NCI-H69 (cell line): ENCODE measurements at regions not wholly inside any gene's neighbourhood (a gene's known extent, or its start where the extent isn't known, plus 50 kb on each side); places are given as distances from the start of the nearest gene placed in this dataset.
A peak's percentile ranks its signal among the peaks of the same experiment; 100 is the strongest.

Experiments
- DNase-seq: peaks from one replicate; lab custom pipeline; 2025; lab: John Stamatoyannopoulos, UW

DNA sequence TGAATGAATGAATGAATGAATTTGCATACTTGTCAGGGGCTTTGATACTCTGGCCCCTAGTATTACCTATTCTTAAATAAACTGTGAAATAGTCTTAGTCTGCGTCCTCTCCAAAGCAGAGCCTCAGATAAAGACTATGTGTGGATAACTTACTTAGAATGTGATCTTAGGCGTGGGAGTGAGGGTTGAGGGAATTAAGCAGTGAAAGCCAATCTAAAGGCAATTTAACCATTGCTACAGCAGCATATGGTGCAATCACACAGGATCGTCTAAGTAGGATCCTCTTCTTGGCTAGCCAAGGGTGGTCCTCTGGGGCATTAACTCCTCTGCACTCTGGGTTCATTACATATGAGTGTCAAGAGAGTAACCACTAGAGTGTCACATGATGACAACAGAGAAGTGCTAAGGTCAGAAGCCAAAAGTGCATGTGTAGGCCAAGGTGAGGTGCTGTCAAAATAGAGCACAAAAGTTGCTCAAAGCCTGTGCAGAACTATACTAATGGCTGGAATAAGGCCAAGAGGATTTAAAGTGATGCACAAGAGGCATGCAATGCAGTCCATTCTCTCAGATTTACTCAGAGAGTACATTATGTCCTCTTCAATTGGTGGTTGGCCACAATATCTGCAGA lies 274.4 kb upstream of the SEMA6A start:
- DNase-seq: no peak

DNA sequence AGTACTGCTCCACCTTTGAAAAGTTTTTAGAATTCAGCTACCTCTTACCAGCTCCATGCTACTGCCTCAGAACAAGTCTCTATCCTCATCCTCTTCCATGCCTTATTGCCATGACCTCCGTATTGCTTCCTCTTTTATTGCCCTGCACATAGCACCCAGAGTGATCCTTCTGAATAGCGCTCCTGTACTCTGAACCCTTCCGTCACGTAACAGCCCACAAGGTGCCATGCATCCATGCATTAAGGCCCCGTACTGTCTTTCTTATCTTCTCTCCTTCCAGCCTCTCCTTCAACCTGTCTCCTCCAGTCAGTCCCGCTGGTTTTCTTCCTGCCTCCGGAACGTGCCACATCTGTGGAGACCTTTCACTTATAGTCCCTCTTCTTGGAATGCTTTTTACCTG lies 273.3 kb upstream of the SEMA6A start:
- DNase-seq: no peak

DNA sequence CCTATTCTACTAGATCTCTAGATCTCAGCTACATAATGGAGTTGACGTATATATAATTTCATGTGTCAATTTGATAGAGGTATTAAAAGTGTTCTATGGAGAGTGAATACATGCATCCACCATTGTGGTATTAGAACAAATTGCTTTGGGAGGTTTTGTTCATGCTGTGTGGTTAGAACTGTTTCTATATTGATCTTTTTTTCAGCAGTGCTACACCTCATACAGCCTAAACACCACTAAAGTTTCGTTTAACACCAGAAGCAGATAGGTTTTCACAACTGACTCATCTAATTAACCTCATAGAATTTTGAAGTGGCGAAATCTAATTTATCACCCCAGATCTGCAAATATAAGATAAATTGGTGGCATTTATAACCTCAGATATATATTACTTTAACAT lies 269.4 kb upstream of the SEMA6A start:
- DNase-seq: no peak

DNA sequence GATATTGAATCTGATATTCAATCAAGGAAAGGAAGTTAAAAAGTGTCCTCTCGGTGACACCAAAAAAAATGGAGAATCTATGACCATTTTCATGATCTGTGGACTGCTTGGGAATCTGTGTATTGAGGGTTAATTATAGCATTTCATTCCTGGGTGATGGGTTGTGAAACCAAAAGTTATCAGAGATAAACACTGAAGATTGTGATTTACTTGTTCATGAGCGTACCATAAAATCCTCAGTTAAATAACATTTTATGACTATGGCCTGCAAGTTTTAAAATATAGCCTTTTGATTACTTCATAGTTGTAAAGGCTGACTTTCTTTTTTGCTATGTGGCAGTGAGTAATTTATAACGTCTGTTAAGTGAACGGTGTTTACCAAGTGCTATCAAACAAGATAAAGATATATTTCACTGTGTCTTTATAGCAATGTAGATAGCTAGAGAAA lies 267.9 kb upstream of the SEMA6A start:
- no peak for DNase-seq

DNA sequence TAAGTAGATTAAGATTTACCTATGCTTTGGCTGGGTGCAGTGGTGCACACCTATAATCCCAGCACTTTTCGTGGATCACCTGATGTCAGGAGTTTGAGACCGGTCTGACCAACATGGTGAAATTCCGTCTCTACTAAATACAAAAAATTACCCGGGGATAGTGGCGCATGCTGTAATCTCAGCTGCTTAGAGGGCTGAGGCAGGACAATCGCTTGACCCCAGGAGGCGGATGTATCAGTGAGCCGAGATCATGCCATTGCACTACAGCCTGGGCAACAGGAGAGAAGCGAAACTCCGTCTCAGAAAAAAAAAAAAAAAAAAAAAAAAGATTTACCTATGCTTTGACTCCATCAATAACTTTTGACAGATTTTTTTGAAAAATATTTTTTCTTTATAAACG lies 267.1 kb upstream of the SEMA6A start:
- DNase-seq: no peak

DNA sequence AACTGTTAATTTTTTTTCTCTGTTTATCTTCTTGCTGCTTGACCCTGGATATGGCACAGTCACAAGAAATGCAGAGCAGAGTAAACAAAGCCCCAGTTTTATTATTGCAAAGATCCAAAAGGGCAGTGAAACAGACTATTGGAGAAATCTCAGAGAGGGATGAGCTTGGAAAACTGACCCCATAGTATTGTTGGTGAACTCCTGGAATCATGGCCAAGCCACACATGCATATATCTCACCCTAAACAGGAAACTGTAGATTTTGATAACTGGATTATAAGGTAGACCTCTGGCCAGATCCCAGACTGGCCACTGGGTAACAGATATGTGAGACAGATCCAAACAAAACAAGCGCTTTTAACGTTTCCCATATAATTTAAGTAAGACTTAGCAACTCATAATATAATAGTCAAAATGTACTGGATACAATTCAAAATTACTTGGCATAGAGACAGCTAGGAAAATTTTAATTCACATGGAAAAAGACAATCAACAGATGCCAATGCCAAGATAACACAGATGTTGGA lies 263.5 kb upstream of the SEMA6A start:
- no peak for DNase-seq

DNA sequence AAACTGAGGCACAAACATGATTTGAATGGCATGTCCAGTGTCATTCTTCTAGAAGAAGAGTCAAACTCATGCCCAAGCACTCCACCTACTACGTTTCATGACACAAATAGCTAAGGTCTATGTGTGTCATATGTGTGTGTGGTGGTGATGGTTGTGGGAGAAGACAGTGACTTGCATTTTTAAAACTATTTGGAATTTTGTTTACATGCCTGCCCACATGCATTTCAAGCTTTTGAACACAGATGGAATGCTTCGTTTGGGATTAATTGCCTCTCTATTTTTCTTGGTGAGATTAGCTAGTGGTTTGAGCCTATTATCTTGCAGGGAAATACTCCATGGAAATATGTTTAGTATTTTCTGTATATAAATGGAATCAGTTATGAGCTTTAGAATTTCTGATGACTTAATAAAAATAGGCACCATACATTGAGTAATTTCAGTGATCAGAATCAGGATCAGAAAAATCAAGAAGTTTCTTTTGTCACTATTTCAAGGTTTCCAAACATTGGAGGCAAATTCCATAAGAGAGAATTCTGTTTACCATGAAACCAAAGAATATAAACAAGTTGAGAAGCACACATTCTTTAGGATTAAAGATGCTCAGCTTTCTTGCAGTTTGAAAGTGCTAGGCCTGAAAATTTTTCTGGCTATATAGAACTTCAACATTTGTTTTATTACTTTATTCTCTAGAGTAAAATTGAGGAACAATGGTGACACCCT lies 260.3 kb upstream of the SEMA6A start:
- DNase-seq: no peak

DNA sequence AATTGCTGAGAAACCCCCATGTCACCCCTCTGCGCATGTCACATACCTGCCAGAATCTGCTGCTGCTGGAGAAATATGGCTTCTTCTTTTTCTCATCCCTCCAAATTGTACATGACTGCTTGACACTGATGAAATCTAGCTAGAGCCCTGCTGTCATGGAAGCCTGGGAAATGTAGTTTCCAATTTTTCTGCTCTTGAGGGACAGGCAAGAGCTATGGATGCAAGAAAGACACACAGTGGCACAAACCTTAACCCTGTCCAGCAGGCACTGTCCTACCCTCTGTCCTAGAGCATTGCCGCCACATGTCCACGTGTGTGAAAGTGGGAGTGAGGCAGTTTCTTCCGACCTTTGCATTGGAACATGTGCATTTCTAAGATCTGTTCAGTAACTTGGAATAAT lies 255.5 kb upstream of the SEMA6A start:
- no peak for DNase-seq

DNA sequence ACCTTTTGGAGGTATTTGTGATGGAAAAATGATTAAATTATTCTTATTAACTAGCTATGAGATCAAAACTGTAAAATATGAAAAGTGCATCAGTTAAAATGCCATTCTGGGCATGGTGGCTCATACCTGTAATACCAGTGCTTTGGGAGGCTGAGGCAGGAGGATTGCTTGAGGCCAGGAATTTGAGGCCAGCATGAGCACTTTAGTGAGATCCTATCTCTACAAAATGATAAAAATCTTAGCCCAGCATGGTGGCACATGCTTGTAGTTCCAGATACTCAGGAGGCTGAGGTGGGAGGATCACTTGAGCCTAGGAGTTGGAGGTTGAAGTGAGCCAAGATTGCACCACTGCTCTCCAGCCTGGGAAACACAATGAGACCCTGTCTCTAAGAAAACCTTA lies 252.5 kb upstream of the SEMA6A start:
- DNase-seq: no peak

DNA sequence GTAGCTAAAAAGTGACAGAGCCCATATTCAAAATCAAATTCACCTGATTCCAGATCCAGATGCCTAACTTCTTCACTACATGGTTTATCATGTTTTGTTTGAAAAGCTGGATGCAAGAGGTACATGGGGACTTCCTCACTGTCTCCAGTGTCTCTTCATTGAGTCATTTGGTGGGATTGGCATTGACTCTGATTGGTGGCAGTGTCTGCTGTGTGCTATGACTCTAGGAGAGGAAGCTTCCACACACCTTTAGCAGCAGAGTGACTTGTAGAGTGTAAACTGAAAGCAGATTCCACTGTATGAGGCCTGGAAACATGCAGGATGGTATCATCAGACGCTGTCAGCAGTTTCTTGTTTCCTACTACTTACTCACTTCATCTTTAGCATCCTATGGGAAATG lies 250.9 kb upstream of the SEMA6A start:
- DNase-seq: no peak

DNA sequence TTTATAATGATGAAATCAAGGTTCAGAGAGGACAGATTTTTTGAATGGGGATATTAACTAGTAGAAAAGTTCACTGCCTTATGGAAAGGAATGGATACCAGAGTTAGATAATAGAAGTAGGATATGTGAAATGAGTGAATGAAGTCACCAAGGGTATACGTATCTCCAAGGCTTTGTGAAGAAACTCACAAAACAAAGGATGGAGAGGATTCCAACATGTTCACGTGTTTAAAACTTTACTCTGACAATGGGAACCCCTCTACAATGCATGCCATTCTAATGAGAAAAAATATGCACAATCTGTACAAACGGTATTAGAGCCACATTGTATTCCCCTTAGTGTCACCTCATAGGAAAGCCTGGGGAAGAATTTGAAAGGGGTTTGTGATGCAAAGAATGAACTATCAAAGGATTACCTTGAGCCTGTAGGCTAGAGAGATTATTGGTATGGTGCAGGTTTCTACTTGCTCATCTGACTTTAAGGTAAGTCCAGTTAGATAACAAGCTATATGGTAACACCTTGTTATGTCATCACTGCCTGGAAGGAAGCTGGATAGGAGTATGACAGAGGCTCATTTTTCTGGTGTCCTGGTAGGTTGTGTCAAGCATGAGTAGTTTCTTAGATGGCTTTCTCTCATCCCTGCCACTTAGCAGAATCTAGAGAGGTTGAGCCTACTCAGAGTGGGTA lies 250.3 kb upstream of the SEMA6A start:
- no peak for DNase-seq

DNA sequence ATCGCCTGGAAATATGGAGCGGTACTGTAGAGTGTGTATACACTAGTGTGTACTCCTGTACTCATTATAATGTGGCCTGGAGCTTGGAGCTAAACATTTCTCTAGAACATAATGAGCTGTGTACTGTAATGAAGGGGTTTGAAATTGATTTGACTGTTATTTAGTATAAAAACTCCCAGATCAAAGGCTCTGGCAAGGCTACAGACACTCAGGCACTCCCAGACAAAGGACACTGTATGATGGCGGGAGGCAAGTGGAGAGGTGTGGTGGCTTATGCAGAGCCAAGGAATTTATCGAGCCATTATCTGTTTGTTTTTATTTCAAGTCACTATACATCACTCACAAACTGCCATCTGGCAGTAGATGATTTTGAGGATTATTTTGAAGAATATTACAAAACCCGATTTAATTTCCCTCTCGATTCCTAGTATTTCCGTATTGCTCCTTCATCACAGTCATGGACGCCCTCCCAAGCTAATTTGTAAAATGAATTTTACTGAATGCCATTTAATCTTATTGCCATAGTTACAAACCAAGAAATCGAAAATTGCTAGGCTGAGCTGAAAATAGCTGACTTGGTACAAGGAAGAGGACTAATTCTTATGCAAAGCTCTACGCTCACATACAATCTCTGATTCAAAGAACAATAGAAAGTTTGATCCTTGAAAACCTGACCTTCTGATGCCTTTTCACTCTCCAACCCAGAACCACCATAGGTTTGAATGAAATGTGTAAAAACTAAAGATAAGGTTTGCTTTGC lies 240.2 kb upstream of the SEMA6A start:
- peak; percentile 58 for DNase-seq

DNA sequence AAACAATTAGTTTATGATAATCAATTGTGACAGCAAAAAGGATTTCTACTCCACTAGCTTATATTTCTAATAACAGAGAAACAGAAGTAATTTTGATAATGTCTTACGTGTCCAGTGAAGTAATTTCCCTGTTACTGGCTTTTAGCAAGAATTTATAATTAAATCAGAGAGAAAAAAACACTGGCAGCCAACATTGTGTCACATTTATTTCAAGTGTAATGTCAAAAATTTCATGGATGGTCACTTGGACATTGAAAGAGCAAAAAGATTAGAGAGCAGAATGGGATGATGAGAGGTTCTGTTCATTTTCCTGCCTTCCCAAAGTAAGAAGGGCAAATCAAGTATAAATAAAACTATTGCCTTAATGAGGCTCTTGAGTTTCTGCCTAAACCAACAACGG lies 239.3 kb upstream of the SEMA6A start:
- no peak for DNase-seq

DNA sequence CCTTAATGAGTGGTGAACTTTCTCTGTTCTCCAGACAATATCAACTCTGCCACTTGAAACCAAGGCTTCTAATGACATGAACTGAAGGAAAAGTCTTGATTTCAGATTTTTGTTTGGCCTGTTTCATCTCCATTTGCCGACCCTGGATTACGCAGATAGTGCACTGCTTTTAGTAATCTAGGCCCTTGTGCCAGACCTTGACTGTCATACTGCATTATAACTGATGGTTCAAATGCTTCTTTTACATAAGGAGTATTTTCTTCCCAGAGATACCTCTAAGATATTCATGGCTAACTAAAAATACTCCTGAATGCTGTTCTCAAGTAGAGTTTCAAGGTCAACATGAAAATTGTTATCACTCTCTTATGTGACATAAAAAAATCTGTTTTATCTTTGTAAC lies 238.7 kb upstream of the SEMA6A start:
- no peak for DNase-seq

DNA sequence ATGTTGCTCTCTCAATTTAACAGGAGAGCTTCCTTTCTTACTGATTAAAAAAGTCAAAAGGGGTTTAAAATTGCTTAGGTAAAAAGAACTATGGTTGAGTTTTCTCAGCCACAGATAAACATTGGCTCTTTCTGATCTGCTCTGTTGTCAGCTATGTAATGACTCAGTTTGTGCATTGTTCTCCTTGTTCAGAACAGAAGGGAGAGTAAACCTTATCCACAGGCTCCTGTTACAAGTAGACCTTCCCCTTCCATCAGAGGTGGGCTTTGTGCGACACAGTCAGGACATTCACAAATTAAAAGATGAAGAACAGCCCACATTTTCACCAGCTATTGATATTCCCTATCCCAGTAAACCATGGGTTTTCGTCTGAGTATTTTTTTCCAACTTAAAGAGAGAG lies 236.3 kb upstream of the SEMA6A start:
- no peak for DNase-seq

DNA sequence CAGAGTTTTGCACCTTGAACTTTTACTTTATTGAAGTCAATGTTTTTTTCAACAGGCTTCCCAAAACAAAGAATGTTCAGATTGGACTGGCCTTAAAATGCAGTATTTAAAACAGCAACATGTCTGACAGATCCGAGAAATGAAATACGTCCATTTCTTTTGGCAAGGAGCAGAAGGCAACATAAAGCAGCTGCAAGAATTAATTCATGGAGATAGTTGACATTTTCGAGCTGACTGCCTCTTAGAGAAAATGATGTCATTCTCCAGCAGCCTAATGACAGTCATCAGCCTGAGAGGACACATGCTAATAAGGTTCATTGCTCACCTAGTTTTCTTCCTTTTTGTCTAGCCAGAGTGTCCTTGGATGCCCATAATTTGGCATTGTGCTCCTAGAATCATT lies 232.2 kb upstream of the SEMA6A start:
- peak; percentile 38 for DNase-seq

DNA sequence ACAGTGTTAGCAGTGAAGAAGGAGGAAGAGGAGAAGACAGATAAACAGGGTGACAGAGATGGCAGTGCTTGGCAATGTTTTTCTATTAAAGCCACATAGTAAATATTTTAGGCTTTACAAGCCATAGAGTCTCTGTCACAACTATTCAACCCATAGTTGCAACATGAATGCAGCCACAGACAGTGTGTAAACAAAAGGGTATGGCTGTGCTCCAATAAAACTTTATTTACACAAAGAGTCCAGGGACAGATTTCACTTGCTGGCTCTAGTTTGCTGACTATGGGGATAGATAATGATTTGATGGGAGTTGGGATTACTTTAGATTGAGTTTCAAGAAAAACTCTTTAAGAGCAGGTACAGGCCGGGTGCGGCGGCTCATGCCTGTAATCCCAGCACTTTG lies 224.8 kb upstream of the SEMA6A start:
- peak; percentile 18 for DNase-seq

DNA sequence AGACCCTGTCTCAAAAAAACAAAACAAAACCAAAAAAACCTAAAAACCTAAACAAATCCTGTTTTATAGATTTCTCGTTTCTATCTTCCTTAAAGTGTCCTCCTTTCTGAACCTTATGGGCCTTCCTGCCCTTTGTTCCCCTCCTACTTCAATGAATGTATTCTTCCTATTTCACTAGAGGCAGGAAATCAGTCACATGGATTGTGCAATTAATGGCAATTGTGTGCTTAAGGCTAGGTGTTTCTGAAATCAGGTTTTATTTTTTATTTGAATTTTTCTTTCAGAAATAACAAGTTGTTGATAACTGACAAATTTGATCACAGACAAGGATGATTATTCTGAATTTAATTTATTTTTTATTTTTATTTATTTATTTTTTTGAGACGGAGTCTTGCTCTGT lies 220.6 kb upstream of the SEMA6A start:
- DNase-seq: no peak

DNA sequence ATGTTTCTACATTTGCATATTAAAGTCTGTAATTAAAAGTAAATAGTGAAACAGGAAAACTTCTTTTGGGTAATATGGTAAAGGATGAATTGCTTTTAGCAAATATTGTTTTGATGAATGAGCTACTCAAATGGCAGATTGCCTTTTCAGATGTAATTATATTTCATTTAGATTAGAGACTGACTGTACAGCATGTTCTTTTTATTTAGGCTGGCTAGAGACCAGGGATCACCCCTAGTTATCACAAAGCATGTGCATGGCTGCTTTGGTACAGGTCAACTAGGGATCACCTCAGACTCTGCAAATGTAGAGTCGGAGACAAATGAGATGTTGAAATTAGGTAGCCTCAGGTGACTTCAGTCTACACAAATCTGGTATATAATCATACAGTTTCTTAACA lies 214.9 kb upstream of the SEMA6A start:
- no peak for DNase-seq

DNA sequence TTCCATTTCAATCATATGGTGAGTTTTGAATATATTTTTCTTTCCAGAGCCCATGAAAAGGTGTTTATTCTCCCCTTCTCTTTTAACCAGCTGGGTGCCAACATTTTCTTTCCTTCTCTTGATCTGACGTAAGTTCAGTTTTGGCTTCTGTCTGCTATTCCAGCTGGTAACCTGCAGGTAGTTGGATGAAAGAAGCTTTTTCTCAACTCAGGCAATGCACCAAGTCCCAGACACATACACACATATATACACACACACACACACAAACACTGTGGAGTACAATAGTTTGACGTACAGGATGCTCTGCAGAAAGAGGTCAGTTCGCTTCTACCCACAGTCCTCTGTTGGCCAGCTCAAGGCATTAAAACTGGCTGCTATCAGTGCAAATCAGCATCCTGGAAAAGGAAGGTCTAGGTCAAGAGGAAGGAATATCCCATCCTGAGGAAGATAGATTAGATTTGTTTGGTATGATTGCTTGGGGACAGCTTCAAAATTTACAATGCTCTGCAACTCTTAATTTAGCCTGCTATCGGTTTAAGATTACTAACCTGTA lies 214.3 kb upstream of the SEMA6A start:
- no peak for DNase-seq

DNA sequence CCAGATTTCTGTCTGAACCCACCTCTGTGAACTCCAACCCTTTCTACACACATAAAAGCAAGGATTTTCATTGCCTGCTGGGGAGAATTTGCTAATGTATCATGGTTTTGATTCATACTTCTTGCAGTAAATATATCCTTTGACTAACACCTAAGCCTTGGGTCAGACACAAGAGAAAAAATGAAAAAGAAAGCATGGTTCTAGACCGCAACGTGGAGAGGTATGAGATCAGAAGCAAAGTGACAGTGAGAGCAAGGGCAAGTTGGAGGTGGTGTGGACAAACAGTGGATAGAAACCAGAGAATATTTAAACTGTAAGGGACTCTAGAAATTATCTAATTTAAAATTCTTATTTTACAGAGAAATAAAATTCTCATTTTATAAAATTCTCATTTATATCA lies 212.9 kb upstream of the SEMA6A start:
- DNase-seq: no peak

DNA sequence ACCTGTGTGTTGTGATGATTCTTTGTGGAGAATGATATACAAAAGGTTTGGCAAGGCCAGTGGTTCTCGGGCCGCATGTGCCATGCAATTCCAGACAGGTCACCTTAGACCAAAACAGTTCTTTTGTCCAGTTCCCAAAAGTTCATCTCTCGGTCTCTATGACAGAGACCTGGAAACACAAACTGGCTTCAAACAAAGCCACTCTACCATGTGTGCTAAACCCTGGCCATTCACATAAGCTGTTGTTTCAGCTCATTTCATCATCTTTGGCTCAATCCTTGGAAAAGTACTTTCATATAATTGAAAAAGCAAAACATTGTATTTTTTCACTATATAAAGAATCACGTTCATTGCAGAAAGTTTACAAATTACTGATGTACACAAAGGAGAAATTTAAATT lies 210.5 kb upstream of the SEMA6A start:
- no peak for DNase-seq
